GM19025 (cell line): ENCODE measurements at regions not wholly inside any gene's neighbourhood (a gene's known extent, or its start where the extent isn't known, plus 50 kb on each side); places are given as distances from the start of the nearest gene placed in this dataset.
"Not testable (repeated sequence)": the region's sequence is repeated elsewhere in the genome, so short reads cannot be mapped to it uniquely, and the experiment has no call there.

Experiments used
- ATAC-seq: cut with Tn5 transposase; IDR thresholded peaks from one replicate; pipeline ENCODE4 v1.9.1; 2021; ENCODE audit warnings: mild to moderate bottlenecking, low read depth, moderate library complexity; ENCODE audit not compliant: unreplicated experiment

GRCh38 chr12:63415357-63415756 lies 252.9 kb downstream of the DPY19L2 start:
- no peak for ATAC-seq

DNA sequence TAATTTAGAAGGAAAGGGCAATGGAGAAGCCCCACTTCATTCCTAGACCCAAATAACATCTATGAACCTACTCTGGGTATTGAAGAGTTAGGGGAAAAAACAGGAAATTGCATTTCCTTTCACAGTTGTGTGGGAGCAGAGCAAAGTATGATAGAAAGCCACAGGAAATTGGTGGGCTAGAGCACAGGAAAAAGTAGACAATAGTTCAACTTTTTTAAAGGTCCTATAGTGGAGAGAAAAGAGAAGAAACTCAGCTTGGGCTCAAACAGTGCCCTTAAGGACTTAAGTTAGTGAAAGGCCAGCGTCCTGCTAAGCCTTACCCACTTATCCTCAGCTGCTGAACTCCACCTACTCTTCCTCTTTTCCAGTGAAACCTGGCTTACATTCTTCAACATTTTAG lies 258.1 kb downstream of the DPY19L2 start:
- no peak for ATAC-seq

- no peak for ATAC-seq
Measured at GRCh38 chr12:63406781-63407180, 255.8 kb upstream of the AVPR1A start.

DNA sequence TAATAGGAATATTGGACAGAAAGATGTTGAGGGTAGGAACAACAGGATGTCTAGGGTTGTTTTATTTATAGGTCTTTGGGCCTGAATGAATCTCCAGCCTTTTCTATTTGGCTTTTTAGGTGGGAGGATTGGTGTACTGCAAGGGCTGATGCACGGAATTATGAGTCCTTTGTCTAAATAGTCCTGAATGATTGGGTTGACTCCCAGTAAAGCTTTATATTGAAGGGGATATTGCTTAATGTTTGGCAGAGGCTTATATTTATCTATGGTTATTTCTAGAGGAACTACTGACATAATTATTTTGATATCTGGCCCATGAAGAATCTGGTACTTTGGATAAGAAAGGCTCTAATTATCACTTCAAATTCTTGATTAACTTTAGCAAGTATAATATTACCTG lies 253.6 kb upstream of the AVPR1A start:
- no peak for ATAC-seq

GRCh38 chr12:63403256-63403655 lies 252.3 kb upstream of the AVPR1A start:
- no peak for ATAC-seq

DNA sequence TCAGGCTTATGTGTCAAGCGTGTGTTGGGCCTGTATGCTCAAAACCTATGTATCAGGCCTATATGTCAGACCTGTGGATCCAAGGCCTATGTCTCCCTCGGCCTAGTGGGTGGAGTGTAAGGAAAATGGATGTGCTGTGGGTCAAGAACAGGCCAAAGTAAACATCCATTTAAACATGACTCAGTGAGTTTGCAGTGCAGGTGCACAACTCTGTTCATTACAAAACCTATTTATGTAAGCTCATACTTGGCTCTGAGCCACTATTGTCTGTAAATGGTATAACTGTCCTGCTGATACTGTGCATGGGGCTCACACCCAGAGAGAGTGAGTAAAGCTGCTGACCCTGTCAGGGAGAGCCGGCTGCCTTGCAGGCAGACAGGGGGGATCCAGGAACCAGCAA lies 249.7 kb upstream of the AVPR1A start:
- no peak for ATAC-seq

DNA sequence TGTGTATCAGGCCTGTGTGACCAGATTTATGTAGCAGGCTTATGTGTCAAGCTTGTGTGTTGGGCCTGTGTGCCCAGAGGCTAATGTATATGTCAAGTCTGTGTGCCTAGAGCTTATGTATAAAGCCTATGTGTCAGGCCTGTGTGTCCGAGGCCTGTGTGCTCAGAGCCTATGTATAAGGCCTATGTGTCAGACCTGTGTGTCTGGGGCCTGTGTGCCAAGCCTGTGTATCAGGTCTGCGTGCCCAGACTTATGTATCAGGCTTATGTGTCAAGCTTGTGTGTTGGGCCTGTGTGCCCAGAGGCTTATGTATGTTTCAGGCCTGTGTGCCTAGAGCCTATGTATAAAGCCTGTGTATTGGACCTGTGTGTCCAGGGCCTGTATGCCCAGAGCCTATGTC lies 249.3 kb upstream of the AVPR1A start:
- ATAC-seq = no peak

- peak; percentile 54 for ATAC-seq
Measured at GRCh38 chr12:63397807-63398206, 246.8 kb upstream of the AVPR1A start.

DNA sequence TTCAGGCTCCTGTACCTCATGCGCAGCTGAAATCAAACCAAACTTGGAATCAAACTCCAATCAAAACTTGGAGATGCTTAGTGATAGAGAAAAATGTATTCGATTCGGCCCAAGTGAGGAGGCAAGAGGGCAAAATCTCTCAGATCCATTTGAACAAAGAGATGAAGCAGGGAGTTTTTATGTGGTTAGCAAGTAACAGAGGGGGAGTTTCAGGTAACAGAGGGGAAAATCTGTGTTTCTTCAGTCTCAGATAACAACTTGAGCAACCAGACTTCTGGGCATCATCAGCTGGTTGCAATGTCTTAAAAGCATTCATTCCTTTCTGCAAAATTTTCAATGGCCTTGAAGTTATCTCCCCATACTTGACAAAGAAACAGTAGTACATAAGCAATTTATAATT lies 245.1 kb upstream of the AVPR1A start:
- ATAC-seq = no peak

- ATAC-seq = no peak
Measured at GRCh38 chr12:63394983-63395382, 244.0 kb upstream of the AVPR1A start.

DNA sequence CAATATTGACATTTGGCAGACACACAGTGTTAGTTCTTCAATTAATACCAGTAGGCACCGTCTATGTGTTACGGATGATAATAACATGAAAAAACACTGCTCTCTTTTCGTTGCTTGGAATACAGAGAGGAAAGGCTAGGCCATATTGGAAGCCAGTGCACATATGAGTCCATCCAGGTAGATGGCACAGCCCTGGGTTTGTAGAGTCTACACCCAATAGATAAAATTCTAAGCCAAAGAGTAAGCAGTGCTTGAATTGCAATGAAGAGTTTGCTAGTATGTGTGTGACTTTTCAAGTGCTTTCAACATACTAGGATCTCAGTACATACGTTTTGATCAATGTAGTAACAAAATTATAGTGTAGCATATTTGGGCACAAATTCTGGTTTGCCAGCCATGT lies 243.3 kb upstream of the AVPR1A start:
- ATAC-seq = no peak

- no peak for ATAC-seq
Measured at GRCh38 chr12:63389211-63389610, 238.2 kb upstream of the AVPR1A start.

DNA sequence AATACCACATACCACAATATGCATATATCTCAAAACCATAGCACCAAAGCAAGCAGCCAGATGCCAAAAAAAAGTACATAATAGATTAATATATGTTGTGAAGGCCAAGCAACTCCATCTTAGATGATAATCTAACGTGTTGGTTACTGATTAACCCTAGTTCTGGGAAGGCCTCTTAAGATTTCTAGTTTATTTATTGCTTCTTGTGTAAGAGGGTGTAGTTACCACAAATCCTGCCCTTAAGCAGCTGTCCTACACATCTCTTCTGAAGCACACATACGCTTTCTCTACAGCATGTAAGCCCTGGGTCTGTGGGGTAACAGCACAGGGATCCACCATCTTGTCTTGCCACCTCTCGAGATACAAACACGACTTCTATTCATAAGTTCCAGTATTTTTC lies 236.8 kb upstream of the AVPR1A start:
- no peak for ATAC-seq

DNA sequence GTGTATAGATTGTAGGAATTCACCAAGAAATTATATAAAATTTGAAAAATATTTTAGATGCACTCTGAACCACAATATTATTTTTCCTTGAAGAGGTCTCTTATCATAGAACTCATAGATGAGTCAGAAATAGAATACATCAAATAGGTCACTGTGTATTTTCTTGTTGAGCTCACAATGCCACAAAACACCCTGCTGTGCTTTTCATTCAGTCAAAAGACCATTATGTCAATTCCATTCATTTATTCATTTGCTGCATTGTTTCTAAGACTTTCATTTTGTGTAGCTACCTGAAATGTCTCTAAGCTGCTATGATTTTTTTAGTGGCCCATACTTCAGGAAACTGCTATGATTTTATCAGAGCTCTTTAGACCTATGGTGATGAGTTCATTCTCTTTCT lies 231.9 kb upstream of the AVPR1A start:
- ATAC-seq = no peak

- ATAC-seq = no peak
Measured at GRCh38 chr12:63362791-63363190, 211.8 kb upstream of the AVPR1A start.

DNA sequence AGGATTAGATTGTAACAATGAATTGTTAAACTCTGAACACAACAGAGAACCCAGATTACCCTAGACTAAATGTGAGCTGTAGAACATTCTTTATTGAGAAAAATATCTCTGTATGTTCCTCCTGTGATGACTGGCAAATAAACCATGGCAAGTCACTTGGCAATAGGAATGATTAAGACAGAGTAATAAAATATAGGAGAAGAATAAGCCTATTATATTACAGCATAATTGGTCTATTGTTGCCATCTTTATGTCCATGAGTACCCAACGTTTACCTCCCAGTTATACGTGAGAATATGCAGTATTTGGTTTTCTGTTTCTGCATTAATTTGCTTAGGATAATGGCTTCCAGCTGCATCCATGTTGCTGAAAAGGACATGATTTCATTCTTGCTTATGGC lies 211.2 kb upstream of the AVPR1A start:
- no peak for ATAC-seq

GRCh38 chr12:63354969-63355368 lies 204.0 kb upstream of the AVPR1A start:
- ATAC-seq = no peak

DNA sequence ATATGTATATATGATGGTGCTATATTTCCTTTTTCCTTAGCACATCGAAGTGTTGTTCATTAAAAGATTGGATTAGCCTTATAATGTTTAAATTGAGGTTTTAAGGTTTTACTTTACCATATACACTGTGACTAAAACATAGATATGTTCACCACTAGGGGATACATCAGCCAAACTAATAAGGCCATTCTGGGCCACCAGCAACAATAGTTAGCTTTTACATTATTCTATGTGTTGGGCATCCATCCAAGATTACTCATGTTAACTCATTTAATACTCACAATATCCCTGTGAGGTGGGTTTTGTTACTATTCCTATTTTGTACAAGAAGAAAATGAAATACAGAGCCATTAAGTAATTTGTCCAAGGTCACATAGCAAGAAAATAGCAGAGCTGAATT lies 202.6 kb upstream of the AVPR1A start:
- ATAC-seq = no peak

DNA sequence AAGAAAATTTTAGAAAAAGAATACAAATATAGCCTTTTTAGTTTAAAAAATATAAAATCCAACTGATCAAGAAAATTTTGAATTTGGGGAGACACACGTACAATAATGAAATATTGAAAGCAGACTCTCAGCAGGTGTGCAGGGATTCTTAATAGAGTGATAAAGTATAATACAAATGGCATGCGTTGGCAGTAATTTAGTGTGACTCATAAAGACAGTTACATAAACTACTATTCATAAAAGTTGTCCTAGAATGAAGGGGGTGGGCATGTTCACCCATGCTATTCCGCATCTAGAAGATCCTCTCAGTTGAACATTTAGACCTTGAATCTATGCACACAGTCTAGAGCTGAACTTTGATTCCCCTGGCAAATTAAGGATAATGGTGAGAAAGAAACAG lies 200.4 kb upstream of the AVPR1A start:
- ATAC-seq = no peak

DNA sequence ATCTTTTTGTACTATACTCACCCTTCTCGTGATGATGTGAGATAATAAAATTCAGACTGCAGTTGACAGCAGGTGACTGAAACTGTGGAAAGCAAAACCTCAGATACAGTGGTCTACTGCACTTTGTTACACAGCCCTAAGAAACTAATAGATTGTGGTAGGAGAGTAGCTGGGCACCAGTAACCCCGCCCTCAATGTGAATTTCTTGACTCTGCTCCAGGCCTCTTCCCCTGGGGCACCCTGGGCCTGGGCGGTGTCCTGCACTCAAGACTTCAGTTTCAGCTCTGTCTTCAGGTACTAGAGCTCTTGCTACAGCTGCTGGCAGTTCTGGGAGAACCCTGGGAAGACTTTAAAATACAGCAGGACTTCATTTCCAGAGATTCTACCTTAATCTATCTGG lies 197.6 kb upstream of the AVPR1A start:
- ATAC-seq = peak; percentile 59

GRCh38 chr12:63337158-63337557 lies 186.2 kb upstream of the AVPR1A start:
- ATAC-seq = not testable (repeated sequence)

DNA sequence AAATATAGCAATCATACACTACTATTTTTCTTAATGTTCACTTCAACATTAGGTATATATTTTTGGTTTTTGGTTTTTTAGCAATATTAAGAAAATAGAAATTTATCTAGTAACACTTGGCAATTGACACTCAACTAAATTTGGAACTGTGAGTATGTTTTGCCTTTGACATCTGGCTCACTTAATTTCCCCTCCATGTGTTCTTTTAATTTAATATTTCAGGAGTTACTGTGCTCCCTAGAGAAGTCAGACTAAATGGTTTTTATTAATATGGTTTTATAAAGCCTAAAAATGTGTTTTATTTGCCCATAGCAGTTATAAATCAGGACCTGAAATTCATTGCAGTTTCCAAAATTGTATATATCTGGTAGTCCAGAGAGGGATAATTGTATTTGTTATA lies 175.3 kb upstream of the AVPR1A start:
- no peak for ATAC-seq

DNA sequence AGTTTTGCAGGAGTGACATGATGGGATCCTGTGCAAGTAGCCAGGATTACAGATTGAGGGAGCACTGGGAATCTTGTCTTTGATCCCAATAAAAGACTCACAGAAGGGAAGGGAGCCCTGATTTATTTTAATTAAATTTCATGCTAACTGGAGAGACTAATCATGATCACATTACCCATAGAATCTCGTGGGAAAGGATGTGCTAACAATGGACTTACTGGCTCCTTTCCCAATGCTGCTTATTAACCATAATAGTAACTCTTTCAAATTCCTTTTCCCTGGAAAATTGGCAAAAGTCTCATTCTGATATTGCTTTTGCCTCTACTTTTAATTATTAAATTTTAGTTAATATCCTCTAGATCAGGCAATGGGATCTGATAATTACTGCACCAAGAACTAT lies 174.8 kb upstream of the AVPR1A start:
- no peak for ATAC-seq

DNA sequence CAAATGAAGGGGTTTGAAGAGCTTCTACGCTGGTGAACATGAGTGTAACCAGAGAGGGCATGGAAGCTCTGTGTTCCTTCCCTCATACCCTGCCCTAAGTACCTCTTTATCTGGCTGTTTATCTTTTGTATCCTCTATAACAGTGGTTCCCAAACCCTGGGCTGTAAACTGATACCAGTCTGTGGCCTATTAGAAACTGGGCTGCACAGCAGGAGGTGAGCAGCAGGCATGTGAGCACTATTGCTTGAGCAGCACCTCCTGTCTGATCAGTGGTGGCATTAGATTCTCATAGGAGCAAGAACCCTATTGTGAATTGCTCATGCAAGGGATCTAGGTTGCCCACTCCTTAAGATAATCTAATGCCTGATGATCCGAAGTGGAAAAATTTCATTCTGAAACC lies 172.9 kb upstream of the AVPR1A start:
- ATAC-seq = no peak
